Left lobe of liver (tissue), 2 donors: ENCODE measurements at regions not wholly inside any gene's neighbourhood (a gene's known extent, or its start where the extent isn't known, plus 50 kb on each side); places are given as distances from the start of the nearest gene placed in this dataset.

Experiments used
- ATAC-seq: fragments of 200-7000 bp; cut with Tn5 transposase; one replicate; pipeline ENCODE4 v1.9.1; 2020; ENCODE audit warnings: mild to moderate bottlenecking, moderate library complexity
- DNase-seq: peaks from one replicate; pipeline ENCODE4 v3.0.0-alpha.2; 2020; ENCODE audit warnings: low spot score
- donor health status: DM: no; HTN: no; CAD: no; lungs with moderate emphysema.
- donor health status: DM: no; HTN: yes; CAD: no.

- ATAC-seq: no peak
- DNase-seq: no peak
Measured at GRCh38 chr3:63768888-63769287, 50.2 kb upstream of the C3orf49 start.
